ENCODE measurements at regions not wholly inside any gene's neighbourhood (a gene's known extent, or its start where the extent isn't known, plus 50 kb on each side); places are given as distances from the start of the nearest gene placed in this dataset.
"Not testable (repeated sequence)": the region's sequence is repeated elsewhere in the genome, so short reads cannot be mapped to it uniquely, and the experiment has no call there.

DNA sequence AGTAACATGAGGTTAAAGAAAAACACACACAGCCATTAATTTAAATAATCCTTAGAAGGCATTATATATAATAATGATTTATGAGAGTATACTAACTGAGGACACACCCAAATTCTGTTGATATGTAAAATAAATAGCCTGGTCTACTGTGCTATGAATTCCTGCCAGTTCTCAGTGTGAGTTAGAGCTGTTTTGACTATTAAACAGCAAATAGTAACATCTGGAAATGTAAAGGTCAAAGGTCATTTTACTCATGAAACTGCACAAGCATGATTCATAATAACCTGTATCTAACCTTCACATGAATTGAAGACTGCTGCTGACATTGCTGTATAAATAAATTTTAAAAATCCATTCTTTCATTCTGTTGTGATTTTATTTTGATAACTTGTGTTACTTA, 966.7 kb downstream of the SLC6A15 start:
- Mint-ChIP-seq H3K9me3 (peaks cover 3% of the 10 kb centered on the region), H3K36me3 (ENCODE audit: low read depth) (no peaks in the 10 kb centered on the region), H3K4me1 (no peaks in the 10 kb centered on the region), H3K4me3 (no peak overlapping the region), H3K27ac (no peak overlapping the region), H3K27me3 (ENCODE audit: low read depth) (no peaks in the 10 kb centered on the region)
- TF ChIP-seq CTCF (IDR thresholded peaks at IDR 0.05; ENCODE audit: unreplicated experiment in 3 of 3): no peak

DNA sequence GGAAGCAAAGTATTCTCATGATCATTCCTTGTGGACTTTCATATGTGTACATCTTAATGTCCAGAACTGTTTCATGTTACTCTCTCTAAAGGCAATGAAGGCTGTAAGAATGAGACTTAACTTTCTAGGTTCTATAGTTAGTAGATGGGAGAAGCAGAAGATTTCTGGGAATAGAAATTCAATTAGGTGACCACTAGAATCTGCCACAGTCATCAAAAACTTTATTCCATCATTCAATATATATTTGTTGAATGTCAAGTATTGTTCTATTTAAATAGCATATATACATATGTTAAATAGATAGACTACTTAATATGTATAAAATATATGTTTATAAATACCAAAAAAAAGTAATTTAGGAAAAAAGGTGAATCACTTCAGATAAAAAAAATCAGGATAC, 972.9 kb downstream of the SLC6A15 start:
- no peak overlapping the region for H3K4me3 Mint-ChIP-seq
- H3K27me3 Mint-ChIP-seq (ENCODE audit: low read depth): no peaks in the 10 kb centered on the region
- H3K4me1 Mint-ChIP-seq: no peaks in the 10 kb centered on the region
- no peak overlapping the region for H3K27ac Mint-ChIP-seq
- TF ChIP-seq CTCF (IDR thresholded peaks at IDR 0.05; ENCODE audit: unreplicated experiment in 3 of 3): no peak
- peaks cover 3% of the 10 kb centered on the region for H3K9me3 Mint-ChIP-seq
- no peaks in the 10 kb centered on the region for H3K36me3 Mint-ChIP-seq (ENCODE audit: low read depth)

GRCh38 chr12:83933615-83934014, 979.0 kb downstream of the SLC6A15 start:
- H3K36me3 Mint-ChIP-seq (ENCODE audit: low read depth): no peaks in the 10 kb centered on the region
- H3K27ac Mint-ChIP-seq: no peak overlapping the region
- H3K9me3 Mint-ChIP-seq: no peaks in the 10 kb centered on the region
- no peaks in the 10 kb centered on the region for H3K27me3 Mint-ChIP-seq (ENCODE audit: low read depth)
- H3K4me1 Mint-ChIP-seq: no peaks in the 10 kb centered on the region
- TF ChIP-seq CTCF (IDR thresholded peaks at IDR 0.05; ENCODE audit: unreplicated experiment in 3 of 3): no peak
- H3K4me3 Mint-ChIP-seq: no peak overlapping the region

GRCh38 chr12:83932011-83932410, 980.6 kb downstream of the SLC6A15 start:
- H3K27ac Mint-ChIP-seq: no peak overlapping the region
- no peak for TF ChIP-seq CTCF (IDR thresholded peaks at IDR 0.05; ENCODE audit: unreplicated experiment in 3 of 3)

GRCh38 chr12:83931451-83931850, 981.1 kb downstream of the SLC6A15 start:
- no peaks in the 10 kb centered on the region for H3K36me3 Mint-ChIP-seq (ENCODE audit: low read depth)
- H3K27me3 Mint-ChIP-seq (ENCODE audit: low read depth): peaks cover 5% of the 10 kb centered on the region
- H3K9me3 Mint-ChIP-seq: no peaks in the 10 kb centered on the region
- H3K4me3 Mint-ChIP-seq: no peak overlapping the region
- H3K4me1 Mint-ChIP-seq: no peaks in the 10 kb centered on the region
- no peak overlapping the region for H3K27ac Mint-ChIP-seq
- TF ChIP-seq CTCF (IDR thresholded peaks at IDR 0.05; ENCODE audit: unreplicated experiment in 3 of 3): no peak

More at GRCh38 chr12:83932011-83932410, 980.6 kb downstream of the SLC6A15 start:
- Mint-ChIP-seq H3K4me3 (no peak overlapping the region), H3K27me3 (ENCODE audit: low read depth) (peaks cover 5% of the 10 kb centered on the region), H3K36me3 (ENCODE audit: low read depth) (no peaks in the 10 kb centered on the region), H3K9me3 (no peaks in the 10 kb centered on the region), H3K4me1 (no peaks in the 10 kb centered on the region)

- not testable (repeated sequence) for H3K36me3 Mint-ChIP-seq (ENCODE audit: low read depth); H3K9me3 Mint-ChIP-seq; H3K4me3 Mint-ChIP-seq; H3K4me1 Mint-ChIP-seq; H3K27me3 Mint-ChIP-seq (ENCODE audit: low read depth); H3K27ac Mint-ChIP-seq
Measured at GRCh38 chr12:83929792-83930191, 982.8 kb downstream of the SLC6A15 start.
